Vagina (tissue), 2 donors: ENCODE measurements at regions not wholly inside any gene's neighbourhood (a gene's known extent, or its start where the extent isn't known, plus 50 kb on each side); places are given as distances from the start of the nearest gene placed in this dataset.

ENCODE experiments used
- DNase-seq, 2 donors: peaks; one replicate each; pipeline ENCODE4 v3.0.0-alpha.2; 2017; ENCODE audit errors: extremely low spot score in 2 of 2
- H3K27ac ChIP-seq: fragments of 200-600 bp; sonication (generic); one replicate; pipeline ENCODE4 v1.5.1; 2019
- H3K27me3 ChIP-seq: fragments of 200-600 bp; sonication (generic); one replicate; pipeline ENCODE4 v1.5.1; 2019
- H3K36me3 ChIP-seq, 2 donors: fragments of 200-600 bp; sonication (generic); one replicate each; pipeline ENCODE4 v1.5.1; 2017 to 2019
- H3K4me1 ChIP-seq: fragments of 200-600 bp; sonication (generic); one replicate; pipeline ENCODE4 v1.5.1; 2019
- H3K4me3 ChIP-seq, 2 donors: fragments of 200-600 bp; sonication (generic); 1 replicate in 1 of 2; 2 replicates in 1 of 2; pipeline ENCODE4 v1.5.1; 2016 to 2019
- H3K9me3 ChIP-seq: fragments of 200-600 bp; sonication (generic); one replicate; pipeline ENCODE4 v1.5.1; 2019
- CTCF ChIP-seq, 3 experiments: fragments of 450-650 bp in 2 of 3; fragments of 200-600 bp in 1 of 3; sonication (generic) in 1 of 3; IDR thresholded peaks; one replicate each; pipeline ENCODE4 v1.5.1; 2017 to 2019; ENCODE audit warnings: antibody characterized with exemption in 3 of 3, mild to moderate bottlenecking in 2 of 3, moderate library complexity in 2 of 3
- POLR2A ChIP-seq, 2 donors: fragments of 450-650 bp; IDR thresholded peaks; one replicate each; pipeline ENCODE4 v1.6.1; 2017; ENCODE audit warnings: antibody characterized with exemption in 2 of 2, mild to moderate bottlenecking in 2 of 2, moderate library complexity in 2 of 2
- POLR2AphosphoS5 ChIP-seq, 2 donors: sonication (generic); formaldehyde crosslinking; IDR thresholded peaks; one replicate each; pipeline ENCODE4 v1.9.0; 2017; ENCODE audit warnings: antibody characterized with exemption in 2 of 2, mild to moderate bottlenecking in 2 of 2, low read depth in 1 of 2; ENCODE audit not compliant: insufficient read depth in 1 of 2
- intact Hi-C: fragments of 100-400 bp; cut with DNase I; formaldehyde crosslinking; loops from one replicate; pipeline ENCODE4 v1.15.1; 2023

- DNase-seq = no peak
- Histone ChIP-seq H3K4me1 (peaks cover 8% of the 10 kb centered on the region), H3K4me3 (no peak overlapping the region), H3K27ac (no peak overlapping the region), H3K9me3 (no peaks in the 10 kb centered on the region), H3K27me3 (no peaks in the 10 kb centered on the region), H3K36me3 (no peaks in the 10 kb centered on the region)
- TF ChIP-seq POLR2A (IDR thresholded peaks at IDR 0.05) (no peak), POLR2AphosphoS5 (IDR thresholded peaks at IDR 0.05; ENCODE audit: insufficient read depth in 1 of 2, low read depth in 1 of 2) (no peak), CTCF (IDR thresholded peaks at IDR 0.05) (no peak)
- intact Hi-C loops = no loop called here
These were observed 157.3 kb downstream of the ACKR3 start for GRCh38 chr2:236726701-236727450.

- Histone ChIP-seq H3K27ac (no peak overlapping the region), H3K36me3 (no peaks in the 10 kb centered on the region), H3K4me1 (peaks cover 17% of the 10 kb centered on the region), H3K4me3 (no peak overlapping the region), H3K9me3 (no peaks in the 10 kb centered on the region), H3K27me3 (no peaks in the 10 kb centered on the region)
- no peak for DNase-seq
- TF ChIP-seq POLR2AphosphoS5 (IDR thresholded peaks at IDR 0.05; ENCODE audit: insufficient read depth in 1 of 2, low read depth in 1 of 2) (no peak), POLR2A (IDR thresholded peaks at IDR 0.05) (no peak), CTCF (IDR thresholded peaks at IDR 0.05) (no peak)
- intact Hi-C loops = no loop called here
These were observed 159.5 kb downstream of the ACKR3 start for GRCh38 chr2:236728916-236729670.

DNA sequence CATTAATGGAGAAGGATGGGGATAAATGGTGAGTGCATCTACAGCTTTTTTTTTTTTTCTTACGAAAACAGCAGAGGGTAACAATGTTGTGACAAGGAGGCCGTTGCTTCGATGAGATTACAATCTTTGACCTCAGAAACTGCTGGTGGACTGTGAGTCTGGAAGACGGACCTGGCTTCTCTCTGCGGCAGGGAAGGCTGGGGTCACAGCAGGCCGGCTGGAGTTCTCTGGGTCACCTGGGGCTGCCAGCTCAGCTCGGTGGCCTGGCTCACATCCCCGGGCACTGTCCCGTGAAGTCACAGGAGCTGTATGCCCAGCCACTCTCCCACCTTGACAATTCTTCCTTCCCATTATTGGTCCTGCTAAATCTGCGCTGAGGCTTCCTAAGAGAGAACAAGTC, 160.8 kb downstream of the ACKR3 start:
- H3K27ac ChIP-seq = no peak overlapping the region
- TF ChIP-seq CTCF (IDR thresholded peaks at IDR 0.05) (no peak), POLR2AphosphoS5 (IDR thresholded peaks at IDR 0.05; ENCODE audit: insufficient read depth in 1 of 2, low read depth in 1 of 2) (no peak), POLR2A (IDR thresholded peaks at IDR 0.05) (no peak)
- H3K4me1 ChIP-seq = peaks cover 17% of the 10 kb centered on the region
- H3K36me3 ChIP-seq = no peaks in the 10 kb centered on the region
- H3K4me3 ChIP-seq = no peak overlapping the region
- no peaks in the 10 kb centered on the region for H3K27me3 ChIP-seq
- intact Hi-C loops = loop anchor here (10.0 kb wide), 1 partner anchor 156 kb away; no protein-coding TSS in a partner anchor
- no peak for DNase-seq
- H3K9me3 ChIP-seq = no peaks in the 10 kb centered on the region

DNA sequence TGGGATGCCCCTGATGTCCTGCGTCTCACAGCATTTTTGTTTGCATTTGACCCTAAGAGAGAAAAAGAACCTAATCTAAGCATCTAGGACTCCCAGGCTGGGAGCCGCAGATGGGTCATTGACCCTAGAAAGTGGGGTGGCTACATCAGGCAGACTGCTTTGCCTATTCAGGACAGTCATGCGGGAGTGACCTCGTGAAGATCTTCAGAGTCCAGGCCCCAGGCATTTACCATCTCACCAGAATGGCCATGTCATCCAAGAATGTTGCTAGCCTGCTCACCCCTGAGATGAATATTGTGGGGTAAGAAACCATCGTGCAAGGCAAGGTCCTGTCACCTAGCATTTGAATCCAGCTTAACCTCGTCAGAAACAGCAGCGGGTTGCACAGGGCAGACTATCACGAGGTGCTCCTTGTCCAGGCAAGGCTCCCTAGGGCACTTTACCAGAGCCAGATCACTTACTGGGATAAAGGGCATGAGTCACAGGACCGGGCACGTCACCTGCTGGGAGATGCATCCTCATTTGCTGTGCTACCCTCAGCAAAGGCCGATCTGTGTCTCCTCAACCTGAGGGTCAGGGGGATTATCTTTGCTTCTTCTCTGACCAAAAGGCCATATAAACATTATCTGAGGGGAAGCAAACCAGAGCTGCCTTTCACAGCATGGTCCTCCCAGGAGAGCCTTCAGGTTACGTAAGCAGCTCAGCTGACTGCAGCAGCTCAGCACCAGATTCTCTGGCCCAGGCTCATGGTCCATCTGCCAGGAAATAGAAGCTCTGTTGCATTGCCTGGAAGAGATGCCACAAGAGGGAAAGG, 162.3 kb downstream of the ACKR3 start:
- TF ChIP-seq CTCF (IDR thresholded peaks at IDR 0.05) (no peak), POLR2A (IDR thresholded peaks at IDR 0.05) (no peak), POLR2AphosphoS5 (IDR thresholded peaks at IDR 0.05; ENCODE audit: insufficient read depth in 1 of 2, low read depth in 1 of 2) (peak; percentile 73 to 86)
- Histone ChIP-seq H3K36me3 (no peaks in the 10 kb centered on the region), H3K4me1 (peaks cover 17% of the 10 kb centered on the region), H3K27ac (peak overlapping the region; percentile 60), H3K9me3 (no peaks in the 10 kb centered on the region), H3K27me3 (no peaks in the 10 kb centered on the region), H3K4me3 (no peak overlapping the region)
- intact Hi-C loops = loop anchor here (10.0 kb wide), 1 partner anchor 157 kb away; no protein-coding TSS in a partner anchor
- peak in 1 of 2 donors; percentile 96 for DNase-seq
